ENCODE measurements at regions not wholly inside any gene's neighbourhood (a gene's known extent, or its start where the extent isn't known, plus 50 kb on each side); places are given as distances from the start of the nearest gene placed in this dataset.

DNA sequence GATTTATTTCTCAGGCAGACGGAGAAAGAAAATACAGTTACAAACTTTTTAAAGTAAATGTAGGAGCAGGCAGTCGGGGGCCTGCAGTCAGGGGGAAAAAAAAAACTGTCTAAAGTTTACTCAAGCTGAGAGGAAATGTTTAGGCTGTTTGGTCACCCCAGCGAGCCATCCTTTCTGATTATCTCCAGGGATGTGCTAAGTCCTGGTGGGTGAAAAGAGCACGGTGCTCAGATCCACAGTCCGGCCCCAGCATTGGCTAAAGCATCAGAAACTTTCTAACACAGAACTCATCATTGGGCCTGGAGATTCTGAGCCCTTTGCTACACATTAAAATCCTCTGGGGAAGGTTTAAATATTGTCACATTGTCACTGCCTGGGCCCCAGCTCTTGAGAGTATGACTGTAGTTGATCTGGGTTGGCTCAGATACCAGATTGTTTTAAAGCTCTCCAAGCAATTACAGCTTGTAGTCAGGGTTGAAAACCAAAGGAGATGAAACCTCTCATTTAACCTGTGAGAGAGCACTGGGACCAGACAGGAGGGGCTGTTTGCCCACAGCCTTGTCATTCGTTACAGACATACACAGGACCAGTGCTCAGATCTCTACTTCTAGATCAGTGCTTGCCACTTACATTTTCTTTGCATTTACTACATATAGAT lies 131.1 kb upstream of the HTR2A start:
- no peak for DNase-seq (ENCODE audit: low read depth)
- H3K4me3 ChIP-seq (ENCODE audit: low read depth, low read length), result no peak overlapping the region
- TF ChIP-seq, protein P1, sequence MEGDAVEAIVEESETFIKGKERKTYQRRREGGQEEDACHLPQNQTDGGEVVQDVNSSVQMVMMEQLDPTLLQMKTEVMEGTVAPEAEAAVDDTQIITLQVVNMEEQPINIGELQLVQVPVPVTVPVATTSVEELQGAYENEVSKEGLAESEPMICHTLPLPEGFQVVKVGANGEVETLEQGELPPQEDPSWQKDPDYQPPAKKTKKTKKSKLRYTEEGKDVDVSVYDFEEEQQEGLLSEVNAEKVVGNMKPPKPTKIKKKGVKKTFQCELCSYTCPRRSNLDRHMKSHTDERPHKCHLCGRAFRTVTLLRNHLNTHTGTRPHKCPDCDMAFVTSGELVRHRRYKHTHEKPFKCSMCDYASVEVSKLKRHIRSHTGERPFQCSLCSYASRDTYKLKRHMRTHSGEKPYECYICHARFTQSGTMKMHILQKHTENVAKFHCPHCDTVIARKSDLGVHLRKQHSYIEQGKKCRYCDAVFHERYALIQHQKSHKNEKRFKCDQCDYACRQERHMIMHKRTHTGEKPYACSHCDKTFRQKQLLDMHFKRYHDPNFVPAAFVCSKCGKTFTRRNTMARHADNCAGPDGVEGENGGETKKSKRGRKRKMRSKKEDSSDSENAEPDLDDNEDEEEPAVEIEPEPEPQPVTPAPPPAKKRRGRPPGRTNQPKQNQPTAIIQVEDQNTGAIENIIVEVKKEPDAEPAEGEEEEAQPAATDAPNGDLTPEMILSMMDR (conservative IDR thresholded peaks at IDR 0.05; ENCODE audit: low read depth, low read length), result no peak

DNA sequence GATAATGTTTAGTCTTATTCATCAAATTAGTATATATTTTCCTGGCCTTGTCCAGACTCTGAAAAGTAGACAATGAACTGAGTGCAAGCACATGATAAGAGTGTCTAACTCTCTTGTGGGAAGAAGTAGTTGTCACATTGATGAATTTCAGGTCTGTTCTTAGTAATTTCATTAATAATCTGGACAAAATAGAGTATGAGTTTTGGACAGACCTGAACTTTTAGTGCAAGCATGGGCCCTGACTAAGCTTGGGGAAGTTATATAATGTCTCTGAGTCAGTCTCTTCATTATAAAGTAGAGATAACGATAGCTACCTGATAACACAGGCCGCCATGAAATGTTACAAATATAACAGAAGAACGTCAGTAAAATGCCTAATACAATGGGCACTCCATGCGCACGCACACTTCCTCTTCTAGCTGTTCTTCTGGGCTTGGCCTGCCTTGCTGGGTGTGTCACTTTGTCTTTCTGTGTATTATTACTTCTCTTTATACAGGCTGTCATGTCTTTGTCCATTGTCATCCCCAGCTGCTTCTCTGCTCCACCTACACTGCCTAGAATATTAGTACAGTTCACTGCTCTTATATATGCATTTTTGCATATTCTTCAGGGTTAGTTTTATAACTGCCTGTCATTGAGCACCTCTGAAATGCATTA lies 129.1 kb upstream of the HTR2A start:
- TF ChIP-seq, protein P1 (conservative IDR thresholded peaks at IDR 0.05; ENCODE audit: low read depth, low read length), result no peak
- DNase-seq (ENCODE audit: low read depth), result no peak
- H3K4me3 ChIP-seq (ENCODE audit: low read depth, low read length), result no peak overlapping the region

DNA sequence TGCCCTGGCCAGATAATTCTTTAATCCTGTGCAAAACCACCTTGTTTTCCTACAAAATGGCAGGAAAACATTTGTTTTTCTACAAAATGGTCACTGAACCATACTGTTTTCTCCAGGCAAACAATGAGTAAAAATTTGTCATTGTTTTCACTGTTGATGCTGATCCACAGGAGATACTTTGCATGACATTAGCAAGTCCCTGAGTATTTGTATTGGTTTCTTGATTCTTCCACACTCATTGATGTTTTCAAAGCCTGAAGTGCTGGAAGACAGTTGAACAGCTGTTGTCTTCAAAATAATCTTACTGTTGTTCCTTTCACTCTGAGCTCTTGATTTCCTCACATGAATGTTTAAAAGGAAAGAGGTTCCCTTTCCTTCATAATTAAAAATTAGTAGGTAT lies 123.1 kb upstream of the HTR2A start:
- no peak overlapping the region for H3K4me3 ChIP-seq (ENCODE audit: low read depth, low read length)
- DNase-seq (ENCODE audit: low read depth), result no peak
- TF ChIP-seq, protein P1 (conservative IDR thresholded peaks at IDR 0.05; ENCODE audit: low read depth, low read length), result no peak

DNA sequence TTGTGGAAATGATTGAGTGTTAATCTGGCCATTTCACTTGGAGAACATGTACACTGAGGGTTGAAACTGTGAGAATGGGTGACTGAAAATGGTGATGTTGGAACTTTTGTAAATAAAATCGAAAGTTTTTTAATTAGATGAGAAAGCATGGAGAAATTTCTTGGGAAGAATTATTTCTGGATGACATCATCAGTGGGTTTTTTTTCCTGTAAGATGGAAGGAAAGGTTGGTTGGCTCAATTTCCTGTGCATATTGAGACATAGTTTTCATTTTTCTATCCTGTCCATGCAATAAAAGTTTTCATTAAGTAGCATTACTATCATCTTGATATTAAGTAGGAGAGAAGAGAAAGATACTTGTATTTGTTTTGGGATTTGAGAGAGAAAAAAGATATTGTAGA lies 120.6 kb upstream of the HTR2A start:
- H3K4me3 ChIP-seq (ENCODE audit: low read depth, low read length), result no peak overlapping the region
- TF ChIP-seq, protein P1 (conservative IDR thresholded peaks at IDR 0.05; ENCODE audit: low read depth, low read length), result no peak
- DNase-seq (ENCODE audit: low read depth), result no peak

DNA sequence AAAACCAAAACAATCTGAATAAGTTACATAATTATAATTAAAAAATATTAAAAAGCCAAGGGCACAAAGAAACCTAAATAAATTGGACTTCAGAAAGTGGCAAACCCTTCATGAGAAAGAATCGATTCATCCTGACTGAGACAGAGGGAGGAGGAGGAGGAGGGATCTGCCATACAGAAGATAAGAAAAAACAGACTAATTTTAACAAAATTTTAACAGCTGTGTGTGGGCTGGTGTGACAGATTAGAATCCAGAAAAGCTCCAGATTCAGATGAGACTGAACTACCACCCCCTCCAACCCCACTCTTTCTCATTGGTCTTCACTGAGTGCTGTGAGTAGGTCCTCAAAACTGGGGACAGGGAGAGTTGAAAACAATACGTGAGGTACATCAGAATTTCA lies 111.5 kb upstream of the HTR2A start:
- H3K4me3 ChIP-seq (ENCODE audit: low read depth, low read length), result no peak overlapping the region
- DNase-seq (ENCODE audit: low read depth), result no peak
- TF ChIP-seq, protein P1 (conservative IDR thresholded peaks at IDR 0.05; ENCODE audit: low read depth, low read length), result no peak

DNA sequence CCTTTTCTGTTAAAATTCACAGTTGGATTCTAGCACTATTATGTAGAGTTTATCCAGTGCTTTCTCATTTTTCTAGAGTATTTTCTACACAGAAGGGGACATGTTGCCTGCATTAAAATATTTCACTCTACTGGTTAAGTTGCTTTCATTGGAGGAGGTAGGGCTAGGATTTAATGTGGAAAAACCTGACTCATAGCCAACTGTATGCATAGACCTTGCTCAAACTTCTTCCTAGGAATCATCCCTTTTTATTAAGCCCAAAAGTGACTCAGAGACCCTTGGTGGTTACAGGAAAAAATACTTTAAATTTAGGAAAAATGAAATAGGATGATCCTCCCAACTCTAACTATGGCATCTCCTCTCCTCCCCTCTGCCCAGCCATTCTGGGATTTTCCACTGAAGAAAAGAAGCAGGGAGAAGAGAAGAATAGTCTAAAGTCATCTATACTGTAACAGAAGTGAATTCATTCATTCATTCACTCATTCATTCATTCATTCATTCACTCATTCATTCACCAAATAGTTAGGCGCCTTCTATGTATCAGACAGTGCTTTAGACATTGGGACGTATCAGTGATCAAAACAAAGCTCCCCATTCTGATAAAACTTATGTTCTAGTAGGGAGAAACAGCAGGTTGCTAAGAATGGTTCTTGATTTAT lies 109.0 kb upstream of the HTR2A start:
- TF ChIP-seq, protein P1 (conservative IDR thresholded peaks at IDR 0.05; ENCODE audit: low read depth, low read length), result no peak
- no peak overlapping the region for H3K4me3 ChIP-seq (ENCODE audit: low read depth, low read length)
- DNase-seq (ENCODE audit: low read depth), result no peak
